Fibroblast of upper back skin (primary cell): ENCODE measurements at regions not wholly inside any gene's neighbourhood (a gene's known extent, or its start where the extent isn't known, plus 50 kb on each side); places are given as distances from the start of the nearest gene placed in this dataset.
"Not testable (repeated sequence)": the region's sequence is repeated elsewhere in the genome, so short reads cannot be mapped to it uniquely, and the experiment has no call there.

ENCODE experiments used
- DNase-seq: peaks from one replicate; pipeline ENCODE4 v3.0.0-alpha.2; 2013

DNA sequence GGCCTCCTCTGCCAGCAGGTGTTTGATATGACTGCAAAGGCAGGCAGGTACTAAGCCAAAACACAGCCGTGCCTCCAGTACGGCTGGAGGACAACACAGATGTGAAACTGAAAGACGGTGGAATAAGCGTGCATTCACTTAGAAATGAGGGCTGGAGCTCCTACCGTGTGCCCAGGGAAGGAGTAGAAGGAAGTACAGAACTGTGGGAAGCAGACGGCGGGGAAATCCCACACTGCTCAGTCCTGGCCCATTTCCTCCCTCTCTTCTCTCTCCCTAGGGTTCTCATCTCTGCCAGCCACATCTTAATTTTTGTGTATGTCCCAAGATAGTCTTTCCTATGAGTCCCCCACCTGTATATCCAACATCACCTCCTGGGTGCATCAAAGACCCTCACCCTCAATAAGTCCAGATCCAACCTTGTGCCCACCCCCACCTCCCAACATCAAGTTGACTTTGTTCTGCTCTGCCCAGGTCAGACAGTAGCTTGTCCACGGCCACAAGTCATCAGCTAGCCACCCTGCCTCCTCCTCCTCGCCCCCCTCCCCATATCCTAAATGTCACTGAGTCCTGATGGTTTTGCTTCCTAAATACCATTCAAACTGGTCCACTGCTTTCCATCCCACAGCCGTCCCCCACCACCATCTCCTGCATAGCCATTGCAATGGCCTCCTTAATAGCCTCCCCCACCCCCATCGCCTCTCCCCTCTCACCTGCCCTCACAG, 77.1 kb upstream of the RPL38 start:
- DNase-seq = no peak

DNA sequence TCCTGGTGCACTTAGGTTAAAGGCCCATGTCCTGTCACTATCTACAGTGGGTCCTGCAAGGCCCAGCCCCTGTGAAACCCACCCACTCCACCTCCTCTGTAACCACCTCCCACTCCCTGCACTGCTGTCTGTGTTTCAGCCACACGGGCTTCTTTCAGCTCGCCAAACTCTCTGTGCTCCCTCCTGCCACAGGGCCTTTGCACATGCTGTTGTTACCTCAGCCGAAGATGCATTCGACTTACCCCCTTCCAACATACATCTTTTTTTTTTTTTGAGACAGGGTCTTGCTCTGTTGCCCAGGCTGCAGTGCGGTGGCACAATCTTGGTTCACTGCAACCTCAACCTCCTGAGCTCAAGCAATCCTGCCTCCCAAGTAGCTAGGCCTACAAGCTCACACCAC, 76.5 kb upstream of the RPL38 start:
- no peak for DNase-seq

GRCh38 chr17:74128456-74129211, 74.8 kb upstream of the RPL38 start:
- no peak for DNase-seq

- DNase-seq = not testable (repeated sequence)
These were observed 73.7 kb upstream of the RPL38 start for GRCh38 chr17:74129800-74130199.

DNA sequence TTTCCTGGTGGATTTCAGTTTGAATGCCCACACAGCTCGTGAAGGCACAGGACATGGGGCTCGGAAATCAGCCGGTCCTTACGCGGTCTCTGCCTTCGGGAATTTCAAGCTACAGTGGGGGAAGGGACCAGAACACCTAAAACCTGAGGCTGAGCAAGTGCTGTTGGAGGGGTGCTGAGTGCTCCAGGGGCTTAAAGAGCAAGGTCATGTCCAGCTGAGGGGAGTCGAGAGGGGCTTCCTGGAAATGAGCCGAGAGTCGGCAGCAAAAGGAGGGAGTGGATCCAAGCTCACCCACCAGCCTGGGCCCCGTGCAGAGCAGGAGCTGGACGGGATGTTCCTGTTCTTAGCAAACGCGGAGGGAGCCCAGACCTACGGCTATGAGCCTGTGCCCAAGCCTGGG, 73.2 kb upstream of the RPL38 start:
- no peak for DNase-seq

GRCh38 chr17:74130841-74131240, 72.6 kb upstream of the RPL38 start:
- no peak for DNase-seq

DNA sequence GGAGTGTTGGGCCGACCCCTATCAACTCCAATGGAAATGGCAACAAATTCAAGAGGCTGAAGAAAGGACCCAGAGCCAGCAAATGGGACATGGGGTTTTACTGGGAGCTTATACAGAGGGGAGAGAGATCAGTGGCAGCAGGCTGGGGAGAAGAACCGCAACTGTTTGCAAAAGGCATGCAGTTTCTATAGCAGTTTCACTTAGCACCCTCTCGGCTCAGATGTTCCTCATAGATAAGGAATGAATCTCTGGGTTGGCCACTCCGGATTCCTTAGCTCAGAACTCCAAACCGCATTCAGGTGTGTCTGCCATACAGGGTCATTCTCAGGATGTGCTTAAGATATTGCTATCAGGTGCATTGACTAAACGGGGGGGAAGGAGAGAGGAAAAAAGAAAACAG, 71.1 kb upstream of the RPL38 start:
- DNase-seq = no peak

GRCh38 chr17:74133740-74134139, 69.7 kb upstream of the RPL38 start:
- DNase-seq = no peak

GRCh38 chr17:74134234-74134633, 69.2 kb upstream of the RPL38 start:
- DNase-seq = not testable (repeated sequence)

GRCh38 chr17:74134991-74135390, 68.5 kb upstream of the RPL38 start:
- DNase-seq = no peak

GRCh38 chr17:74135391-74136167, 67.9 kb upstream of the RPL38 start:
- no peak for DNase-seq

- DNase-seq = no peak
These were observed 66.1 kb upstream of the RPL38 start for GRCh38 chr17:74137416-74137815.

- DNase-seq = no peak
These were observed 64.4 kb upstream of the RPL38 start for GRCh38 chr17:74139120-74139519.

DNA sequence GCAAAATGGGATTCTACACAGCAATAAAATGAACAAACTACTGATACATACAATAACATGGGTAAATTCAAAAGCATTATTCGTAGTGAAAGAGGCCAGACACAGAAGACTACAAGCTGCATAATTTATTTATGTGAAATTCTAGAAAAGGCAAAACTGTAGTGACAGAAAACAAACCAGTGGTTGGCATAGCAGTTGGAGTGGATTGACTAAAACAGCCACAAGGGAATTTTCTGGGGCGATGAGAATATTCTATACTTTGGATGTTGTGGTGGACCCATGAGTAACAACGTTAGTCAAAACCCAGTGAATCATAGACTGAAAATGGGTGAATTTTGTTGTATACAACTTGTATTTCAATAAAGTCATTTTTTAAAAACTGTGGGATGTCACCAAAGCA, 63.2 kb upstream of the RPL38 start:
- DNase-seq = no peak

- no peak for DNase-seq
These were observed 61.9 kb upstream of the RPL38 start for GRCh38 chr17:74141612-74142011.

DNA sequence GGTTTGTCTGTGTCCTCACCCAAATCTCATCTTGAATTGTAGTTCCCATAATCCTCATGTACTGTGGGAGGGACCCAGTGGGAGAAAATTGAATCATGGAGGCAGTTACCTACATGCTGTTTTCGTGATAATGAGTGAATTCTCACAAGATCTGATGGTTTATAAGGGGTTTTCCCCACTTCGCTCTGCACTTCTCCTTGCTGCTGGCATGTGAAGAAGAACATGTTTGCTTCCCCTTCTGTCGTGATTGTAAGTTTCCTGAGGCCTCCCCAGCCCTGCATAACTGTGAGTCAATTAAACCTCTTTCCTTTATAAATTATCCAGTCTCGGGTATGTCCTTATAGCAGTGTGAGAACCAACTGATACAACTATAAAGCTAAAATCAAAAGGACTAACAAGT, 60.2 kb upstream of the RPL38 start:
- DNase-seq = not testable (repeated sequence)

DNA sequence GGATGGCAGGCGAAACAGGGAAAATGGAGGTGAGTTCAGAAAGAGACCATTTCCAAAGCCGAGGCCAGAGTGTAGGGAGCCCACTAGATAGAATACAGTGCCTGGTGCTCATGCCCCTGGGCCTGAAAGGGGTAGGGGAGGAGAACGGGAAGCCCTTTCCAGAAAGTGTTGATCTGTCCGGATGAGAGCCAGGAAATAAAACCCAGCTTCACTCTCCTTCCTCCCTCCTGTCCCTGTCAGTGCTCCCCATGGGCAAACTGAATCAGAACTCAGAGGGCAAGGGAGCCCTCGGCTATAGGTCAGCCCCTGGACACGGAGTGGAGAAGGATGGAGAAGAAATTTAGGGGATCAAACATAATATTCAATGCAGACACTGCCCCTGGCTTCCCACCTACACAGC, 57.7 kb upstream of the RPL38 start:
- no peak for DNase-seq

- no peak for DNase-seq
These were observed 57.3 kb upstream of the RPL38 start for GRCh38 chr17:74146196-74146595.

DNA sequence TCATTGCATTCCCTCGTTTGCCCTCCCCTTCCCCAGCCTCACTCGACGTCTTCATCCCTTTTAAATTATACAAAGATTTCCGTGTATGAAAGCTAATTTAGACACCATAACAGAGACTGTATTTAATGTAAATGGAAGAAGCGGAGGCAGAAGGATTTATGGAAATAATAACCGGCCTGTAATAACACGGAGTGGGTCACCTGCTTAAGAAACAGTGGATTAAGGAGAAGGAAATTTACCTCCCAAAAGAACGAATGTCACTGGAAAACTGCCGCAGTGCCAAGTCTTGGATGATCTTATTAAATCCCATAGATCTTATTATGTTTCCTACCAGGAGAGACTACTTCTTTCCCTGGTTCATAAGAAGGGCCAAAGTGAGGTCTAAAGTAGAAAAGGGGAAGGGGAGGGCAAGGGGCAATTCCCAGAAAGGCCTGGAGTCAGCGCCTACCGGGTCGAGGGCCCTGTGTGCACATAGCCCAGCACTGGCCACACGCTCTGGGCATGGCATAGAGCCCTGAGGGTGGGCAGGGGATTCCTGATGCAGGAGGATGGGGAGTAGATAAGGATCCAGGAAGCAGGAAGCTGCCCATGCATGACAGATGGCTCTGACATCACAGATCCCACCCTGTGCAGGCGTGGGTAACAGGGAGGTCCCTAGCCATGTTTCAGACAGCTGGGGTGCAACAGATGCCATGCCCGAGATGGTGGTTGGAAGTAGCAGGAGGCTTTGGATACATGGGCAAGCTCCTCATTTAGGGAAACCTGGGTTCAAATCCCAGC, 56.2 kb upstream of the RPL38 start:
- no peak for DNase-seq

DNA sequence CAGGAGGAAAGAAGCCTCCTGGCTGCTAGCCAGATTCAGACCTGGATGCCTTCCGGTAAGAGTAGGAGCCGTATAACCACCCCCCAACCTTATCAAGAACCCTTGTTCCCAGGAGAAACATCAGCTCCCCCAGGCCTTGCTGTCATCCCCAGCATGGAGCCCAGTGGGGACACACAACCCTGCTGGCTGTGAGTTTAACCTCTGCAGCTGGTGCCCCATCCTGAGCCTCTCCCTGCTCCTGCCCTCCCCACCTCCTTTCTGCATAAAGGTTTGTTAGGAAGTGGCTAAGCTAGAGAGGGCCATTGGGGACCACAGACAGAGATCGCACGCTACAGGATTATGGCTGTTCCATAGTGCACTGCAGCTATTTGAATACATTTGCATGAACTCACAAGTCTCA, 55.5 kb upstream of the RPL38 start:
- DNase-seq = no peak

GRCh38 chr17:74148446-74148845, 55.0 kb upstream of the RPL38 start:
- no peak for DNase-seq

DNA sequence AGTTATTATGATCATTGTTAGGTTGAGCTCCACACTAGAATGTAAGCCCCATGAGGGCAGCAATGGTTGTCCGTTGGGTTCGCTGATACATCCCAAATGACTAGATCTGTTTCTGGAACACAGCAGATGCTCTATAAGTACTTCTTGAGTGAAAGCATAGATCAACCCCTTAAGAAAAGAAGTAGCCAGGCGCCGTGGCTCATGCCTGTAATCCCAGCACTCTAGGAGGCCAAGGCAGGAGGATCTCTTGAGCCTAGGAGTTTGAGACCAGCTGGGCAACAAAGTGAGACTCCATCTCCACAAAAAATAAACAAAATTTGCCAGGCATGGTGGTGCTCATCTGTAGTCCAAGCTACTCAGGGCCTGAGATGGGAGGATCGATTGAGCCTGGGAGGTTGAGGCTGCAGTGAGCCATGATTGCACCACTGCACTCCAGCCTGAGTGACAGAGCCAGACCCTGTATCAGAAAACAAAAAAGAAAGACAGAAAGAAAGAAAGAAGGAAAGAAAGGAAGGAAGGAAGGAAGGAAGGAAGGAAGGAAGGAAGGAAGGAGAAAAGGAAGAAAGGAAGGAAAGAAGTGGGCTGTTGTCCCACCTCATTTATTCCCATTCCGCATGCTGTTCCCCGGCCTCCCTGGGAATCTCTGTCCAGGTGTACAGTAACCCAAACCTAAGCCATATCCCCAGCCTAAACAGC, 54.4 kb upstream of the RPL38 start:
- DNase-seq = no peak
